ENCODE measurements at regions not wholly inside any gene's neighbourhood (a gene's known extent, or its start where the extent isn't known, plus 50 kb on each side); places are given as distances from the start of the nearest gene placed in this dataset.

GRCh38 chr12:131356485-131357184, 354.3 kb upstream of the SFSWAP start:
- TF ChIP-seq CTCF (conservative IDR thresholded peaks at IDR 0.05), result no peak
- H3K27ac ChIP-seq, result no peak overlapping the region

GRCh38 chr12:131357185-131357747, 353.6 kb upstream of the SFSWAP start:
- H3K27ac ChIP-seq, result no peak overlapping the region
- TF ChIP-seq CTCF (conservative IDR thresholded peaks at IDR 0.05), result no peak

GRCh38 chr12:131357920-131358319, 353.0 kb upstream of the SFSWAP start:
- TF ChIP-seq CTCF (conservative IDR thresholded peaks at IDR 0.05), result no peak
- no peak overlapping the region for H3K27ac ChIP-seq

GRCh38 chr12:131362291-131363211, 348.3 kb upstream of the SFSWAP start:
- no peak for TF ChIP-seq CTCF (conservative IDR thresholded peaks at IDR 0.05)
- no peak overlapping the region for H3K27ac ChIP-seq

- TF ChIP-seq CTCF (conservative IDR thresholded peaks at IDR 0.05), result no peak
- no peak overlapping the region for H3K27ac ChIP-seq
Measured at GRCh38 chr12:131363393-131363792, 347.5 kb upstream of the SFSWAP start.

GRCh38 chr12:131363841-131364495, 346.9 kb upstream of the SFSWAP start:
- H3K27ac ChIP-seq, result no peak overlapping the region
- no peak for TF ChIP-seq CTCF (conservative IDR thresholded peaks at IDR 0.05)

Measured in VCaP (cell line).